ENCODE measurements at regions not wholly inside any gene's neighbourhood (a gene's known extent, or its start where the extent isn't known, plus 50 kb on each side); places are given as distances from the start of the nearest gene placed in this dataset.

GRCh38 chr3:6779140-6779539, 81.8 kb upstream of the GRM7 start:
- no peak overlapping the region for H2AFZ ChIP-seq (ENCODE audit: low read depth, low read length)
- CTCF ChIA-PET (ENCODE audit: low intra/inter-chr PET ratio), result no interaction called here
- H3K4me3 ChIP-seq, result no peak overlapping the region
- H3K36me3 ChIP-seq (ENCODE audit: control insufficient read depth, insufficient read depth, low read length), result no peaks in the 10 kb centered on the region
- H3K9ac ChIP-seq (ENCODE audit: insufficient read depth in 1 of 2, low read depth in 2 of 2, low read length in 2 of 2), result no peak overlapping the region
- no peak overlapping the region for H3K27ac ChIP-seq (ENCODE audit: extremely low read depth, low read depth, low read length)
- 3% methylated on average over 6 of the region's 6 CpGs for WGBS (ENCODE audit: insufficient coverage, low coverage, missing lambda C conversion rate)
- H3K4me2 ChIP-seq (ENCODE audit: insufficient read depth, low read length), result no peak overlapping the region
- in situ Hi-C loops (cut with MboI), result loop anchor here (25.0 kb wide), 1 partner anchor 1467 kb away; no protein-coding TSS in a partner anchor
- ATAC-seq (peak; percentile 89), FAIRE-seq (no peak), DNase-seq (ENCODE audit: extremely low read depth in 1 of 4, low spot score in 3 of 4) (peak in 2 of 4 experiments; percentile 18 to 32)
- POLR2A ChIA-PET, result no interaction called here
- 0 out of 2 replicates have a peak, but pooled peaks cover 1% of the 10 kb centered on the region for H3K9me3 ChIP-seq (replicated peaks; ENCODE audit: control insufficient read depth, insufficient read depth, low read depth, low read length)
- H3K9me1 ChIP-seq (ENCODE audit: control insufficient read depth, insufficient read depth, low read length), result no peaks in the 10 kb centered on the region
- H3K4me1 ChIP-seq (replicated peaks in 1 of 2; ENCODE audit: control insufficient read depth in 2 of 2, insufficient read depth in 2 of 2, low read length in 2 of 2), result no peaks in the 10 kb centered on the region
- no peaks in the 10 kb centered on the region for H3K27me3 ChIP-seq (ENCODE audit: control insufficient read depth in 2 of 2, insufficient read depth in 2 of 2, low read length in 2 of 2)
- intact Hi-C loops (cut with micrococcal nuclease), result loop anchor here (10.0 kb wide), 1 partner anchor 994 kb away; no protein-coding TSS in a partner anchor
- no TSS peak for BruUV-seq (replicated peaks)
- no peaks in the 10 kb centered on the region for H4K20me1 ChIP-seq (replicated peaks; ENCODE audit: control insufficient read depth, insufficient read depth, low read length)
- no peaks in the 10 kb centered on the region for H3K79me2 ChIP-seq (ENCODE audit: control insufficient read depth, insufficient read depth, low read length)
- TF ChIP-seq PHF21A (IDR thresholded peaks at IDR 0.05; ENCODE audit: borderline replicate concordance, low read depth), result no peak
- TF ChIP-seq CTBP1 (IDR thresholded peaks at IDR 0.05; ENCODE audit: borderline replicate concordance), result no peak
- TF ChIP-seq ZBTB8A (IDR thresholded peaks at IDR 0.05; ENCODE audit: partially characterized antibody), result no peak
- TF ChIP-seq TCFL5 (CRISPR knock-in tag; conservative IDR thresholded peaks at IDR 0.05), result no peak
- TF ChIP-seq CREM (IDR thresholded peaks at IDR 0.05; ENCODE audit: low read depth), result peak; percentile 41; the same call in 1 of the 2 replicates
- TF ChIP-seq RBM25 (IDR thresholded peaks at IDR 0.05; ENCODE audit: low read depth, low read length, severe bottlenecking), result peak; percentile 78
- no peak for TF ChIP-seq NR3C1 (CRISPR knock-in tag; IDR thresholded peaks at IDR 0.05)
- no peak for TF ChIP-seq ETV5 (CRISPR knock-in tag; IDR thresholded peaks at IDR 0.05; ENCODE audit: low read depth)
- no peak for TF ChIP-seq GABPA (tag; conservative IDR thresholded peaks at IDR 0.05; ENCODE audit: low read depth)
- TF ChIP-seq ZNF75A (CRISPR knock-in tag; IDR thresholded peaks at IDR 0.05), result no peak
- TF ChIP-seq RERE (CRISPR knock-in tag; IDR thresholded peaks at IDR 0.05; ENCODE audit: borderline replicate concordance), result no peak
- no peak for TF ChIP-seq ARID2 (IDR thresholded peaks at IDR 0.05)
- no peak for TF ChIP-seq ESRRA (IDR thresholded peaks at IDR 0.05; ENCODE audit: borderline replicate concordance, low read depth)
- TF ChIP-seq NR0B1 (IDR thresholded peaks at IDR 0.05; ENCODE audit: partially characterized antibody), result no peak
- no peak for TF ChIP-seq MTF1 (CRISPR knock-in tag; IDR thresholded peaks at IDR 0.05; ENCODE audit: borderline replicate concordance)
